ENCODE measurements at regions not wholly inside any gene's neighbourhood (a gene's known extent, or its start where the extent isn't known, plus 50 kb on each side); places are given as distances from the start of the nearest gene placed in this dataset.

DNA sequence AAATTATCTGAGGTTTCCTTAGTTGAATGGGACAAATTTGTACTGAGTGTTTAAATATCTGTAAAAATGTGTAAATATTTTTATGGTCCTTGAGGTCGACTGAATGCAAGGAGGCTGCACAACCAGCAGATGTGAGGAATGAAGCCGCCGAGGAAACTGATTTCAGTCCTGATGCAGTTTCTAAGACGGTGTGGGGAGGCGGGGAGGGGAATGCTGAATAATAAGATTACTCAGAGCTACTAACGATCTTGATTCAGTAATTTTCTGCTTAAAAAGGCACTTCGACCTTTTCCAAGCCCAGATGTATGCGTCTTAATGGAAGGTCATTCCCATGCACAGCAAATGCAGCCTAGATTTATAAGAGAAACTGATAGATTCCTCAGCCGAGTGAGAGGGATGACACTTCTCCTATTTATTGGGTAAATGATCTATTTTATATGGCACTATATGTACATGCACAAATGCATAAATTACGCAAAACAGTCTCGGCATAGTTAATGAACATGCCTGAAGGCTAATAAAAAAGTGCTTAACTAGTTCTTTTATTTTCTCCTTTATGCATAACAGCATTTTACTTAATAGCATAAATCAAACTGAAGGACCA, 167.6 kb upstream of the PITRM1 start:
- Histone ChIP-seq H3K79me2 (ENCODE audit: insufficient read depth, low read length) (no peaks in the 10 kb centered on the region), H3K9ac (ENCODE audit: low read depth, low read length, poor library complexity, severe bottlenecking) (no peak overlapping the region), H3K4me1 (ENCODE audit: insufficient read depth, low read length, poor library complexity, severe bottlenecking) (no peaks in the 10 kb centered on the region), H3F3A (ENCODE audit: low read depth) (no peaks in the 10 kb centered on the region), H4K20me1 (ENCODE audit: insufficient read depth, low read length, poor library complexity, severe bottlenecking) (no peaks in the 10 kb centered on the region), H3K27me3 (ENCODE audit: insufficient read depth, low read length, poor library complexity, severe bottlenecking) (no peaks in the 10 kb centered on the region), H3K9me3 (ENCODE audit: insufficient read depth, low read depth, low read length) (no peaks in the 10 kb centered on the region), H3K36me3 (ENCODE audit: insufficient read depth, low read length) (no peaks in the 10 kb centered on the region), H3K4me3 (ENCODE audit: low read length, poor library complexity, severe bottlenecking) (no peak overlapping the region), H3K9me2 (replicated peaks; ENCODE audit: low read depth, low read length) (no peaks in the 10 kb centered on the region), H2AFZ (ENCODE audit: low read length) (no peak overlapping the region), H3K4me2 (ENCODE audit: low read depth, low read length, poor library complexity, severe bottlenecking) (no peak overlapping the region)
- TF ChIP-seq EZH2phosphoT487 (IDR thresholded peaks at IDR 0.05; ENCODE audit: borderline replicate concordance): no peak
- TF ChIP-seq, protein P1, sequence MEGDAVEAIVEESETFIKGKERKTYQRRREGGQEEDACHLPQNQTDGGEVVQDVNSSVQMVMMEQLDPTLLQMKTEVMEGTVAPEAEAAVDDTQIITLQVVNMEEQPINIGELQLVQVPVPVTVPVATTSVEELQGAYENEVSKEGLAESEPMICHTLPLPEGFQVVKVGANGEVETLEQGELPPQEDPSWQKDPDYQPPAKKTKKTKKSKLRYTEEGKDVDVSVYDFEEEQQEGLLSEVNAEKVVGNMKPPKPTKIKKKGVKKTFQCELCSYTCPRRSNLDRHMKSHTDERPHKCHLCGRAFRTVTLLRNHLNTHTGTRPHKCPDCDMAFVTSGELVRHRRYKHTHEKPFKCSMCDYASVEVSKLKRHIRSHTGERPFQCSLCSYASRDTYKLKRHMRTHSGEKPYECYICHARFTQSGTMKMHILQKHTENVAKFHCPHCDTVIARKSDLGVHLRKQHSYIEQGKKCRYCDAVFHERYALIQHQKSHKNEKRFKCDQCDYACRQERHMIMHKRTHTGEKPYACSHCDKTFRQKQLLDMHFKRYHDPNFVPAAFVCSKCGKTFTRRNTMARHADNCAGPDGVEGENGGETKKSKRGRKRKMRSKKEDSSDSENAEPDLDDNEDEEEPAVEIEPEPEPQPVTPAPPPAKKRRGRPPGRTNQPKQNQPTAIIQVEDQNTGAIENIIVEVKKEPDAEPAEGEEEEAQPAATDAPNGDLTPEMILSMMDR (conservative IDR thresholded peaks at IDR 0.05; ENCODE audit: low read length): no peak

DNA sequence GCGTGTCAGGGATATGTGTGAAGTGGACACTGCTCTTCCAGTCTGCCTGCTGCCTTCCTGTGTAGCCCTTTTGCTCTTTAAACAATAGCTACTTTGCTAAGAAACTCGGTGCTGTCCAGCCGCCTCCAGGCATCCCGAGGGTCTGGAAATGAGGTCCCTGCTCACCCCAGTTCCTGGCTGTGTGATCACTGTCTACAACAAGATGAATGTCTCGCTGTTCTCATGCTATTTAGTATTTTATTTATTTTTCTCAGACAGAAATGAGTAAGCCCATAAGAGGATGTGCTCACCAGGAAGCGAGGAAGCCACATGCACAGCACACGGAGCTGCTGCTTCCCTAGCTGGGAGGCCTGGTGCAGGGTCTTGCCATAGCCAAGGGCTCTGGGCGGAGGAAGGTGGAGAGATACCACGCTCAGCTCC, 167.0 kb upstream of the PITRM1 start:
- no peaks in the 10 kb centered on the region for H3K4me1 ChIP-seq (ENCODE audit: insufficient read depth, low read length, poor library complexity, severe bottlenecking)
- no peaks in the 10 kb centered on the region for H3F3A ChIP-seq (ENCODE audit: low read depth)
- H2AFZ ChIP-seq (ENCODE audit: low read length): no peak overlapping the region
- H3K79me2 ChIP-seq (ENCODE audit: insufficient read depth, low read length): no peaks in the 10 kb centered on the region
- H3K36me3 ChIP-seq (ENCODE audit: insufficient read depth, low read length): no peaks in the 10 kb centered on the region
- H3K9me3 ChIP-seq (ENCODE audit: insufficient read depth, low read depth, low read length): no peaks in the 10 kb centered on the region
- H3K4me3 ChIP-seq (ENCODE audit: low read length, poor library complexity, severe bottlenecking): no peak overlapping the region
- TF ChIP-seq, protein P1 (conservative IDR thresholded peaks at IDR 0.05; ENCODE audit: low read length): no peak
- no peak for TF ChIP-seq EZH2phosphoT487 (IDR thresholded peaks at IDR 0.05; ENCODE audit: borderline replicate concordance)
- H3K27me3 ChIP-seq (ENCODE audit: insufficient read depth, low read length, poor library complexity, severe bottlenecking): no peaks in the 10 kb centered on the region
- H3K9ac ChIP-seq (ENCODE audit: low read depth, low read length, poor library complexity, severe bottlenecking): no peak overlapping the region
- H3K4me2 ChIP-seq (ENCODE audit: low read depth, low read length, poor library complexity, severe bottlenecking): no peak overlapping the region
- H3K9me2 ChIP-seq (replicated peaks; ENCODE audit: low read depth, low read length): no peaks in the 10 kb centered on the region
- no peaks in the 10 kb centered on the region for H4K20me1 ChIP-seq (ENCODE audit: insufficient read depth, low read length, poor library complexity, severe bottlenecking)

DNA sequence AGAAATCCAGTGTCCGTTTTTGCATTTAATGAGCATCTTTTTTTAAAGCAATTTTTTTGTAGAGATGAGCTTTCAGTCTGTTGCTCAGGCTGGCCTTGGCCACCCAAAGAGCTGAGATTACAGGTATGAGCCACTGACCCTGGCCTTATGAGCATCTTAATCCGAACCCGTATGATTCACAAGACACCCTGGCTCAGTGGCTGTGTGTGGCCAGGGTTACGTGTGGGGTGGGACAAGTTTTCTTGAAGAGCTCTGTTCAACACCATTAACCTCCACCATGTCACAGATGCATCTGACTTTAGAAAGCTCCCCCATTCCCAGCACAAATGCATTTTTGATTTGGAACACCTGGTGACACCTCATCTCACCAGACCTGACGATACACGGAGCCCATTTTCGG, 166.5 kb upstream of the PITRM1 start:
- no peaks in the 10 kb centered on the region for H3F3A ChIP-seq (ENCODE audit: low read depth)
- no peak overlapping the region for H2AFZ ChIP-seq (ENCODE audit: low read length)
- H4K20me1 ChIP-seq (ENCODE audit: insufficient read depth, low read length, poor library complexity, severe bottlenecking): no peaks in the 10 kb centered on the region
- no peaks in the 10 kb centered on the region for H3K36me3 ChIP-seq (ENCODE audit: insufficient read depth, low read length)
- no peak for TF ChIP-seq EZH2phosphoT487 (IDR thresholded peaks at IDR 0.05; ENCODE audit: borderline replicate concordance)
- TF ChIP-seq, protein P1 (conservative IDR thresholded peaks at IDR 0.05; ENCODE audit: low read length): no peak
- H3K4me2 ChIP-seq (ENCODE audit: low read depth, low read length, poor library complexity, severe bottlenecking): no peak overlapping the region
- H3K4me3 ChIP-seq (ENCODE audit: low read length, poor library complexity, severe bottlenecking): no peak overlapping the region
- no peaks in the 10 kb centered on the region for H3K27me3 ChIP-seq (ENCODE audit: insufficient read depth, low read length, poor library complexity, severe bottlenecking)
- H3K9me2 ChIP-seq (replicated peaks; ENCODE audit: low read depth, low read length): no peaks in the 10 kb centered on the region
- H3K9ac ChIP-seq (ENCODE audit: low read depth, low read length, poor library complexity, severe bottlenecking): no peak overlapping the region
- H3K4me1 ChIP-seq (ENCODE audit: insufficient read depth, low read length, poor library complexity, severe bottlenecking): no peaks in the 10 kb centered on the region
- no peaks in the 10 kb centered on the region for H3K79me2 ChIP-seq (ENCODE audit: insufficient read depth, low read length)
- no peaks in the 10 kb centered on the region for H3K9me3 ChIP-seq (ENCODE audit: insufficient read depth, low read depth, low read length)
